Activated naive CD4-positive, alpha-beta T cell treated with anti-CD3 and anti-CD28 coated beads, Interleukin-2, amount 50 U/mL, for 16 hours (primary cell): ENCODE measurements at regions not wholly inside any gene's neighbourhood (a gene's known extent, or its start where the extent isn't known, plus 50 kb on each side); places are given as distances from the start of the nearest gene placed in this dataset.
"Not testable (repeated sequence)": the region's sequence is repeated elsewhere in the genome, so short reads cannot be mapped to it uniquely, and the experiment has no call there.

Experiments
- DNase-seq: peaks from one replicate; pipeline ENCODE4 v3.0.0-alpha.2; 2020

DNA sequence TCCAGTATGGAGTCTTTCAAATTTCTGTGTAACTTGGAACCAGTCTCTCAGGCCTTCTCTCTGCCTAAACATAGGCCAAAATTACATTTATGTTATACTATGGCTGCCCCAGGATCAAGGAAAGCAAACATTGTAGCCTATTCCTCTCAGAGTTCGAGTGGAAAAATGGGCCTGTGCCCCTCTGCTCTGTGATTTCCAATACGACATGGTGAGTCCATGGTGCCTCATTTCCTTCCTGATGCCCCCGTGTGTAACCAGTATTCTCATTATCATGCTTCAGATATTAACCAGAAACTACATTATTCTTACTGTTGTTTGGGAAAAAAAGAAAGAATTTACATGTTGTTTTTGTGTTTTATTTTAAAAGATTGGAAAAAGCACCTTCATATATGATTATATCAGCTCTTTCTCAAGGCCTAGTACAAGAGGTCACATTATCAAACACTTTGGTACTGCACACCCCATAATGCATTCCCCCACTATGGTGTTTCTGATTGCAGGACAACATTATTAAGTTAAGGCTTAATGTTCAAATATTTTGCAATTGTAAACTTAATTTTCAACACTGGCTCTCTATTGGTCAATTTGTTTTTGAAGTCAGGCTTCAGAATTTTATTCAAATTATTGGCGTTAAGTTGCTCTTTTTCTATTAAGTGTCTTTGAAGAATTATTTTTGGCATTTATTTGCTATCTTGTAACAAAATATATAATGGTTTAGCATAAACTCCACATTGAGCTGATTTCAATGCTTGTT is 151.8 kb upstream of the SLC27A6 start:
- DNase-seq: no peak

DNA sequence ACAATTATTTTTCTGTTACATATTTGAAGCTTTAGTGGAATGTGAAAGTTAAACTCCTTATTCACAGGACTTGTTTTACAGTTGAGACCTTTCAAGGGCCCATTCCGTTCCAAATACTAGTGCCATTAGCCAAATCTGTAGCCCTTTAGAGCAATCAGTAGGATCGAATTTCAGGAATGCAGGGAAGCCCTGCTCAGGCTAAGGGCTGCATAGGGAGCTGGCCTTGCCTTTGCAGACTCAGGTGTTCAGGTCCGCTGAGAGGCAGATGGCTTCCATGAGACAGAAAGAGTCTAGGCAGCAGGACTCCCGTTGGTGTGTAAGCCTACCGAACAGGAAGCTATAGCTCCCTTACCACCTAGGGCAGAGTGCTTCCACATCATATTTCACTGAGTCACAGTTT is 150.1 kb upstream of the SLC27A6 start:
- DNase-seq: no peak

- DNase-seq: no peak
Measured at GRCh38 chr5:128825826-128826225, 139.5 kb upstream of the SLC27A6 start.

GRCh38 chr5:128826275-128826674 is 139.0 kb upstream of the SLC27A6 start:
- no peak for DNase-seq

GRCh38 chr5:128836571-128836970 is 128.7 kb upstream of the SLC27A6 start:
- no peak for DNase-seq

- DNase-seq: no peak
Measured at GRCh38 chr5:128838623-128839022, 126.7 kb upstream of the SLC27A6 start.

DNA sequence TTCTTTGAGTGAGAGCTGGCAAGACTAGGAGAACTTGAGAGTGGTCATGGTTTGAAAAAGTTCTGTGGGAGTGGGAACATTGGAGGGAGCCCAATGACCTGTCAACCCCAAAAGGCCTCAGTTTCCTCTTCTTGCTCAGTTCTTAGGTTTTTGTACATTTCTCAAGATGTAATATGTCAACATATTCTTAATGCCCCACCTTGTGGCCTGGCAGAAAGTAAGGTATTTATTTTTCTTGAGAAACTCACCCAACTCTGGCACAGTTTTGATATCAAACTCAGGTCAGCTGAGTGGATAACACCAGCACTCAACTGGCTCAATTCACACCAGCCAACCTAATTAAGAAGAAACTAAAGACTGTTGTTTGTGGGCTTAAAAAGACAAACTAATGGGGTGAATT is 123.0 kb upstream of the SLC27A6 start:
- DNase-seq: no peak

DNA sequence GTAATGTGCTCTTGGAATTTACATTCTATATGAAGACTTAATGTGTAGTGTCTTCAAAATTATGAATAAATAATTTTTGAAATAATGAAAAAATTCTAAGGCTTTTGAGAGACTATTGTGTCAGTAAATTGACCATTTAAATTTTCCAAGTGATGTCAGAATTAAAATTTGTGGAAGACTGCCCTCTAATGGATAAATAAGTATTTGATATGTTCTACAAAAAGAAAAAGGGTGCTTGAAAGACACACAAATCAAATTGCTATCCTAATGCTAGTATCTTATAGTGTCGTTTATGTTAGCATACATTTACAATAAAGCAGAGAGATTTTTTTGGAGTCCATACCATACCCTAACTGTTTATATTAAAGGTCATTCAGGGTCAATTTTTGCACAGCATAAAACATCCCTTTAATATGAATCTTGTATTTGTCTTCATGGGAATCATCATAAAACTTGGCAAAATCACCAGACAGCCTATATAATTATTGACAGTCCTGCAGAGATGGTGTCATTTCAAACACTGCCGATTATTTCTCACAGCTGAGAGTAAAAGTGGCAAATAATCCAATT is 120.8 kb upstream of the SLC27A6 start:
- DNase-seq: no peak

DNA sequence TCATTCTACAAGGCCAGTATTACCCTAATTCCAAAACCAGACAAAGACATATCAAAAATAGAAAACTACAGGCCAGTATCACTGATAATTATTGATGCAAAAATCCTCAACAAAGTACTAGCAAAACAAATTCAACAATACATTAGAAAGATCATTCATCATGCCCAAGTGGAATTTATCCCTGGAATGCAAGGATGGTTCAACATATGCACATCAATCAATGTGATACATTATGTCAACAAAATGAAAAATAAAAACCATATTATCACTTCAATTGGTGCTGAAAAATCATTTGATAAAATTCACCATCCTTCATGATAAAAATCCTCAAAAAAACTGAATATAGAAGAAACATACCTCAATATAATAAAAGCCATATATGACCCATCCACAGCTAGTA is 115.2 kb upstream of the SLC27A6 start:
- no peak for DNase-seq

- no peak for DNase-seq
Measured at GRCh38 chr5:128854931-128855330, 110.4 kb upstream of the SLC27A6 start.

- no peak for DNase-seq
Measured at GRCh38 chr5:128857076-128857677, 108.1 kb upstream of the SLC27A6 start.

GRCh38 chr5:128858995-128859394 is 106.3 kb upstream of the SLC27A6 start:
- no peak for DNase-seq

- DNase-seq: not testable (repeated sequence)
Measured at GRCh38 chr5:128861155-128861554, 104.1 kb upstream of the SLC27A6 start.

DNA sequence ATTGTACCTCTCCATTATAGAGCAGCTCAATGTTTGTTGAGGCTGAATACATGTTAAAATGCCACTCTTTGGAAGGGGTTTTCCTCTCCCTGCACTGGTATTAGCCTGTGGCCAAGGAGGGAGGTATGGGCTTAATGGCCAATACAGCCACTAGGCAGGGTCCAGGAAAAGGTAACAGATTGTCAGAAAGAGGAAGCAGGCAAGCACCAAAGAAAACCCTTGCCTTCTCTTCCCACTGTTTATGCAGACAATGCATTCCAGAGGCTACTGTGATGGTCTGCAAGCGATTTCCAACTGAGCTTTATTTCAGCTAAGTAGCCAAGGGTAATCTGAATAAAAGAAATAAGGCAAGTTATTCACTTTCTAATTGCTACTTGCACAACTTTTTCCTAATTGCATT is 95.3 kb upstream of the SLC27A6 start:
- DNase-seq: no peak

DNA sequence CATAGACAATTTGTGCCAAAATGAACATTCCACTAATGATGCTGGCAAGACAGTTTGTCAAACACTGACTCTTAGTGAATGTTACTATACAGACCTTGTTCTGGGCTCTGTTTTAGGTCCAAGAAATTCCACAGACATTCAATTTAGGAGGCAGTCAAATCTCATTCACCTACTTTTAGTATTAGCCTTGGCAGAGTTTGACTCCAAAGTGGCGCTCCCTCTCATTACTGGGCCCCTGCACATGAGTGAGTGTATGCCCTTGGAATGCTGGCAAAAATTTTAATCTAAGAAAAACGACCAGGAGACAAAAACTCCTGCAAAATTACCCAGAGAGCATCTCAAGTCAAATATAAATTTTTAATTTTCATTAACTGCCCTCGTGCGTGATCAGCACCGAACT is 94.9 kb upstream of the SLC27A6 start:
- no peak for DNase-seq

GRCh38 chr5:128870923-128871322 is 94.4 kb upstream of the SLC27A6 start:
- DNase-seq: no peak

- no peak for DNase-seq
Measured at GRCh38 chr5:128876569-128877382, 88.5 kb upstream of the SLC27A6 start.

- DNase-seq: no peak
Measured at GRCh38 chr5:128877476-128877875, 87.8 kb upstream of the SLC27A6 start.

- DNase-seq: no peak
Measured at GRCh38 chr5:128881502-128882018, 83.7 kb upstream of the SLC27A6 start.

DNA sequence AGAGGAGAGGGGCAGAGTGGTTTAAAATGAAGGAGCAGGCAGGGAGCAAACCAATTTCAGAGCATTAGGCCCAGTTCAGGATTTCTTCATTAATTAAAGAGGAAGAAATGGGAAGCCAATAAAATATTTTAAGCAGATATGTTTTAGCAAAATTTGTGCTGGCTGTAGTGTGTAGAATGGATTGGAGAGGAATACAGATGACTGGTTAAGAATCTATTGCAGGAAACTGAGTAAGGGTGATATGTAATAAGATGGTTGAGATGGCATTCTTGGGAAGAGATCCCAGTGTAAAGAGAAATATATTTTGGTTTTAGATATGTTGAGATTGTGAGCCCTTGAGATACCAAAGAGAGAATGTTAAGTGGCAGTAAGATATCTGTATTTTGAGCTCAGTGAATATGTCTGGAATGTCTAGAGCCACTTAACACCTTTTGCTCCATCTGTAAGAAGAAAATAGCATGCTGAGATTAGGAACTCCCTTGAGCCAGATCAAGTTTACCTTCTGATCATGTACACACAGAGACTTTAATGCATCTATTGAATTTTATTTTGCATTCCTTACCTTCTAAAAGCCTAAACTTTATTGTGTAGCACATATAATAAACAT is 79.5 kb upstream of the SLC27A6 start:
- no peak for DNase-seq

- no peak for DNase-seq
Measured at GRCh38 chr5:128895122-128895521, 70.2 kb upstream of the SLC27A6 start.

DNA sequence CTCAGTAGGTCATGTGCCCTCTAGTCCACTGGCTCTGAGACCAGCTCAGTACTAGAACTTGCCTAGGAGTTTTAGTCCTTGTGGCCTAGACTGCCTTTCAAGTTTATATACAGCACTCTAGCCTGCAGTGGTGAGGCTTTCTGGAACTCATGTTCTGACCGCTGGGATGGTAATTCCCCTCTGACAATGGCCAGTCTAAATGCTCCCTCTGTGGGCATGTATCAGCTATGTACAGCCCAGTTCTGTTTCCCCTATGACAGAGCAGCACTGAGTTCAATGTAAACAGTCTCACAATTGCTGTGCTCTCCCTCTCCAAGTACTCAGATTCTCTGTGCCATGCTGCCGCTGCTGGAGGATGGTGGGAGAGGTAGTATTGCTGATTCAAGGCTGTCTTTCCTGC is 68.6 kb upstream of the SLC27A6 start:
- DNase-seq: no peak

DNA sequence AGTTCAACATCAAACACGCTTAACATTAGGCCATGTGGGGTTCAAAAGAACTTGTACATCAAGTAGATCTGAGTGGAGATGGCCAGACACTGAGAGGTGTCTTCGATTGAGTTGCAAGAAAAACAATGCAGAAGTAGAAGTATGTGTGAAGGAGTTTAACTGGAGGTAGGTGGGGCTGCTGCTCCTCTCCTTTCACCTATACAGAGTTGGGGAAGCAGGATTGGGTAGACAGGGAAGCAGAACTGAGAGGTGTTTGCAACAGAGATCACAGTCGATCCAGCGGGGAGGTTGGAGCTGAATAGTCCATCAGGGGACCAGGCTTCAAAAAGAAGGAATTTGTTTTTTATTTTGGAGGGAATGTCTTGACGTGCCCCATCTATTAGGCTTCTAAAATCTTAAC is 61.7 kb upstream of the SLC27A6 start:
- DNase-seq: no peak
